ENCODE measurements at regions not wholly inside any gene's neighbourhood (a gene's known extent, or its start where the extent isn't known, plus 50 kb on each side); places are given as distances from the start of the nearest gene placed in this dataset.
A peak's percentile ranks its signal among the peaks of the same experiment; 100 is the strongest.

GRCh38 chr14:76607510-76607909, 153.8 kb upstream of the VASH1 start:
- no peak for DNase-seq

- DNase-seq = no peak
Observed at GRCh38 chr14:76612654-76613053, 148.6 kb upstream of the VASH1 start.

GRCh38 chr14:76613616-76614015, 147.7 kb upstream of the VASH1 start:
- no peak for DNase-seq

- DNase-seq = no peak
Observed at GRCh38 chr14:76615331-76615730, 145.9 kb upstream of the VASH1 start.

GRCh38 chr14:76617440-76617839, 143.8 kb upstream of the VASH1 start:
- no peak for DNase-seq

GRCh38 chr14:76636602-76637001, 124.7 kb upstream of the VASH1 start:
- no peak for DNase-seq

GRCh38 chr14:76638841-76639240, 122.4 kb upstream of the VASH1 start:
- no peak for DNase-seq

GRCh38 chr14:76639606-76640229, 121.5 kb upstream of the VASH1 start:
- no peak for DNase-seq

- DNase-seq = peak; percentile 90
Observed at GRCh38 chr14:76640923-76641395, 120.3 kb upstream of the VASH1 start.

GRCh38 chr14:76641541-76641940, 119.7 kb upstream of the VASH1 start:
- no peak for DNase-seq

- no peak for DNase-seq
Observed at GRCh38 chr14:76643887-76644286, 117.4 kb upstream of the VASH1 start.

- DNase-seq = peak; percentile 83
Observed at GRCh38 chr14:76644855-76645518, 116.3 kb upstream of the VASH1 start.

- peak; percentile 79 for DNase-seq
Observed at GRCh38 chr14:76647697-76648298, 113.5 kb upstream of the VASH1 start.

GRCh38 chr14:76651410-76652055, 109.7 kb upstream of the VASH1 start:
- no peak for DNase-seq

GRCh38 chr14:76653875-76654572, 107.2 kb upstream of the VASH1 start:
- no peak for DNase-seq

- no peak for DNase-seq
Observed at GRCh38 chr14:76654573-76655108, 106.6 kb upstream of the VASH1 start.

GRCh38 chr14:76655331-76655730, 105.9 kb upstream of the VASH1 start:
- DNase-seq = no peak

GRCh38 chr14:76656592-76656991, 104.7 kb upstream of the VASH1 start:
- DNase-seq = no peak

- DNase-seq = no peak
Observed at GRCh38 chr14:76657404-76657803, 103.9 kb upstream of the VASH1 start.

GRCh38 chr14:76657846-76658245, 103.4 kb upstream of the VASH1 start:
- DNase-seq = no peak

GRCh38 chr14:76662580-76662979, 98.7 kb upstream of the VASH1 start:
- DNase-seq = no peak

- DNase-seq = no peak
Observed at GRCh38 chr14:76664790-76665189, 96.5 kb upstream of the VASH1 start.

GRCh38 chr14:76666746-76667145, 94.5 kb upstream of the VASH1 start:
- DNase-seq = no peak
